ENCODE measurements at regions not wholly inside any gene's neighbourhood (a gene's known extent, or its start where the extent isn't known, plus 50 kb on each side); places are given as distances from the start of the nearest gene placed in this dataset.

- TF ChIP-seq, protein P1, sequence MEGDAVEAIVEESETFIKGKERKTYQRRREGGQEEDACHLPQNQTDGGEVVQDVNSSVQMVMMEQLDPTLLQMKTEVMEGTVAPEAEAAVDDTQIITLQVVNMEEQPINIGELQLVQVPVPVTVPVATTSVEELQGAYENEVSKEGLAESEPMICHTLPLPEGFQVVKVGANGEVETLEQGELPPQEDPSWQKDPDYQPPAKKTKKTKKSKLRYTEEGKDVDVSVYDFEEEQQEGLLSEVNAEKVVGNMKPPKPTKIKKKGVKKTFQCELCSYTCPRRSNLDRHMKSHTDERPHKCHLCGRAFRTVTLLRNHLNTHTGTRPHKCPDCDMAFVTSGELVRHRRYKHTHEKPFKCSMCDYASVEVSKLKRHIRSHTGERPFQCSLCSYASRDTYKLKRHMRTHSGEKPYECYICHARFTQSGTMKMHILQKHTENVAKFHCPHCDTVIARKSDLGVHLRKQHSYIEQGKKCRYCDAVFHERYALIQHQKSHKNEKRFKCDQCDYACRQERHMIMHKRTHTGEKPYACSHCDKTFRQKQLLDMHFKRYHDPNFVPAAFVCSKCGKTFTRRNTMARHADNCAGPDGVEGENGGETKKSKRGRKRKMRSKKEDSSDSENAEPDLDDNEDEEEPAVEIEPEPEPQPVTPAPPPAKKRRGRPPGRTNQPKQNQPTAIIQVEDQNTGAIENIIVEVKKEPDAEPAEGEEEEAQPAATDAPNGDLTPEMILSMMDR (IDR thresholded peaks at IDR 0.05 in 4 of 5, conservative IDR thresholded peaks at IDR 0.05 in 1 of 5) = no peak
- TF ChIP-seq POLR2A (IDR thresholded peaks at IDR 0.05) = no peak
Measured at GRCh38 chr3:96719921-96720320, 94.5 kb upstream of the EPHA6 start.

Measured in gastrocnemius medialis (tissue), 4 donors.